ENCODE measurements at regions not wholly inside any gene's neighbourhood (a gene's known extent, or its start where the extent isn't known, plus 50 kb on each side); places are given as distances from the start of the nearest gene placed in this dataset.
A peak's percentile ranks its signal among the peaks of the same experiment; 100 is the strongest.

DNA sequence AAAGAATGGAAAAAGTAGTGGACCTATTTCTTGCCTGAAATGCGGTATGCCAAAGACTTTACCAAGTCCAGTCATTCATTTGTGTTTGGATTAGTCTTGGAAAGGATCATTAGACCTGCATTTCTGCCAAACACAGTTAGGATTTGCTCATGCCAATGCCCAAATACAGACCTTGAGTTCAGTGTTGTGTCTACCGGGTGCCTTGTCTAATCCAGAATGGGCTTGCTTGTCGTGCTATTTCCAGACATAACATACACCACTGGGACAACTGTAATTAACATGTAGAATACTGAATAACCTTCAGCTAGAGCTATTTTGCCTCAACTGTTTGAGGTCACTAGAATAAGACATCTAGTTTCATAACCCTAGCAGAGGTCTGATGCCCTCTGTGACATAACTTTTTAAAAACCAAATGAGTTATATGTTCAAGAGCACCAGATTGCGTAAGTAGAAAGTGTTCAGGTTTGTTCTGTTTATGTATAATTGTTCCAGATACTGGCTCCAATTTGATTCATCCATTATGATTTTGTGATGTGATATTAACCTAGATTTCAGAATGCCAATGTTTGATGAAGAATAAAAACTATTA, 145.3 kb upstream of the DPH6 start:
- DNase-seq (ENCODE audit: low spot score) = no peak
- no peaks in the 10 kb centered on the region for H3K27me3 Mint-ChIP-seq (ENCODE audit: unreplicated experiment)
- no peaks in the 10 kb centered on the region for H3K36me3 Mint-ChIP-seq (ENCODE audit: low read depth, unreplicated experiment)
- H3K27ac Mint-ChIP-seq (ENCODE audit: unreplicated experiment) = peak overlapping the region; percentile 86
- no peaks in the 10 kb centered on the region for H3K9me3 Mint-ChIP-seq (ENCODE audit: unreplicated experiment)
- H3K4me3 Mint-ChIP-seq (ENCODE audit: unreplicated experiment) = no peak overlapping the region
- TF ChIP-seq, protein P1, sequence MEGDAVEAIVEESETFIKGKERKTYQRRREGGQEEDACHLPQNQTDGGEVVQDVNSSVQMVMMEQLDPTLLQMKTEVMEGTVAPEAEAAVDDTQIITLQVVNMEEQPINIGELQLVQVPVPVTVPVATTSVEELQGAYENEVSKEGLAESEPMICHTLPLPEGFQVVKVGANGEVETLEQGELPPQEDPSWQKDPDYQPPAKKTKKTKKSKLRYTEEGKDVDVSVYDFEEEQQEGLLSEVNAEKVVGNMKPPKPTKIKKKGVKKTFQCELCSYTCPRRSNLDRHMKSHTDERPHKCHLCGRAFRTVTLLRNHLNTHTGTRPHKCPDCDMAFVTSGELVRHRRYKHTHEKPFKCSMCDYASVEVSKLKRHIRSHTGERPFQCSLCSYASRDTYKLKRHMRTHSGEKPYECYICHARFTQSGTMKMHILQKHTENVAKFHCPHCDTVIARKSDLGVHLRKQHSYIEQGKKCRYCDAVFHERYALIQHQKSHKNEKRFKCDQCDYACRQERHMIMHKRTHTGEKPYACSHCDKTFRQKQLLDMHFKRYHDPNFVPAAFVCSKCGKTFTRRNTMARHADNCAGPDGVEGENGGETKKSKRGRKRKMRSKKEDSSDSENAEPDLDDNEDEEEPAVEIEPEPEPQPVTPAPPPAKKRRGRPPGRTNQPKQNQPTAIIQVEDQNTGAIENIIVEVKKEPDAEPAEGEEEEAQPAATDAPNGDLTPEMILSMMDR (IDR thresholded peaks at IDR 0.05; ENCODE audit: unreplicated experiment) = no peak
- peaks cover 29% of the 10 kb centered on the region for H3K4me1 Mint-ChIP-seq (ENCODE audit: unreplicated experiment)

DNA sequence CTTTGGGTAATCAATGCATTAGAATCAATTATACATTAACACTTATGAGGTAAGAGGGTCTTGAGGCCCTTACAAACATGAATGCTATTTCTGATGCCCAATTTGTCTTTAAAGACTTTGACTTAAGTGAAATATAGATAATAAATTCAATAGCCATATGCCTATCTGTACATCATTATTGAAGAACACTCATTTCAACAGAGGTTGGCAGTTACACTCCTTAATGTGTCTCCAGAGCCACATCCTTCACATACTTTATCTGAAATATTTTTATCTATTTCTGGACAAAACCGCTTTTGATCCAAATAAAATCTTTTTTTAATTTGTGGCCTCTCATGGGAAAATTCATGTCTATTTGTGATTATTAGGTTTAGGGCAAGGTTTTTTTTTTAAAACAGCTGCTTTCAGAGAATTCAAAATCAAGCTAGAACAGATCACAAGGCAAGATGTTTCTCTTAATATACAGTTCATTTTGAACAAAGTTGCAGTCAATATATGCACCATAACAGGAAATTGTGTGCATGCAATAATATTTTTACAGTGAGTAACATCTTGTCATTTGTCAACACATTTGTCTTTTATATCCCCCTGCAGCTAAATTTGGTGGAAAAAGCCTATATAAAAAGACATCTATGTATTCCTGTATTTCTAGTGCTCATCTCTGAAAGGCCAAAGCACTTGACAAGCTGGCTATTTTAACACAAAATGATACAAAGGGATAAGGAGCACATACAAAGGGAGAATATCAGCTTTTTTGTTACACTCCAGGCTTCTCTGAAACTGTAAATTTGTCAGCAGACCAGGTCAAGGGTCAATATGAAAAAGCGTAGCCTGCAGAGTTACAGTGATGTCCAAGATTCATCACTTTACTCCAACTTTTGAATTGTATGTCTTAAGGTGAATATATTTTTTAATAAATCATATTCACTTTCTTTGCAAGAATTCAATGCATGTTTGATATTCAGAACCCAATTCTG, 146.2 kb upstream of the DPH6 start:
- H3K27ac Mint-ChIP-seq (ENCODE audit: unreplicated experiment) = no peak overlapping the region
- no peak overlapping the region for H3K4me3 Mint-ChIP-seq (ENCODE audit: unreplicated experiment)
- H3K9me3 Mint-ChIP-seq (ENCODE audit: unreplicated experiment) = no peaks in the 10 kb centered on the region
- TF ChIP-seq, protein P1 (IDR thresholded peaks at IDR 0.05; ENCODE audit: unreplicated experiment) = no peak
- no peak for DNase-seq (ENCODE audit: low spot score)
- peaks cover 37% of the 10 kb centered on the region for H3K4me1 Mint-ChIP-seq (ENCODE audit: unreplicated experiment)
- H3K27me3 Mint-ChIP-seq (ENCODE audit: unreplicated experiment) = no peaks in the 10 kb centered on the region
- no peaks in the 10 kb centered on the region for H3K36me3 Mint-ChIP-seq (ENCODE audit: low read depth, unreplicated experiment)

DNA sequence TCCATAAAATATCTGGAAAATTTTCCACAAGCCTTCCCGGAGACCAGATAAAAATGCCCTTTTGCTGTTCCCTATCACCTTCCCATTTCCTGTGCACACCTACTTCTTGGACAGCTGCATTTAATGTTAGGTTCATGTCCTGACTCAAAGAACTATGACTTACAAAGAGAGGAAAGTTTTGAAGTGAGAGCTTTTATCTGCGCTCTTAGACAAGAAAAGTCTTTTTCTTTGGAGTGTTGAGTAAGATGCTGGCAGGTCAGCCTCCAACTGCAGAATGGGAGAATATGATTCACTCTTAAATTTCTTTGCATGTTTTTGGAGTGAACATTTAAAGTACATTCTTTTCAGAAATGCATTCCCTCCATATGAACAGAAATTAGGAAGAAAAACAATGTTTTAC, 147.3 kb upstream of the DPH6 start:
- Mint-ChIP-seq H3K36me3 (ENCODE audit: low read depth, unreplicated experiment) (no peaks in the 10 kb centered on the region), H3K27me3 (ENCODE audit: unreplicated experiment) (peaks cover 3% of the 10 kb centered on the region), H3K4me3 (ENCODE audit: unreplicated experiment) (no peak overlapping the region), H3K4me1 (ENCODE audit: unreplicated experiment) (peaks cover 46% of the 10 kb centered on the region), H3K9me3 (ENCODE audit: unreplicated experiment) (no peaks in the 10 kb centered on the region), H3K27ac (ENCODE audit: unreplicated experiment) (no peak overlapping the region)
- TF ChIP-seq, protein P1 (IDR thresholded peaks at IDR 0.05; ENCODE audit: unreplicated experiment) = no peak
- no peak for DNase-seq (ENCODE audit: low spot score)

DNA sequence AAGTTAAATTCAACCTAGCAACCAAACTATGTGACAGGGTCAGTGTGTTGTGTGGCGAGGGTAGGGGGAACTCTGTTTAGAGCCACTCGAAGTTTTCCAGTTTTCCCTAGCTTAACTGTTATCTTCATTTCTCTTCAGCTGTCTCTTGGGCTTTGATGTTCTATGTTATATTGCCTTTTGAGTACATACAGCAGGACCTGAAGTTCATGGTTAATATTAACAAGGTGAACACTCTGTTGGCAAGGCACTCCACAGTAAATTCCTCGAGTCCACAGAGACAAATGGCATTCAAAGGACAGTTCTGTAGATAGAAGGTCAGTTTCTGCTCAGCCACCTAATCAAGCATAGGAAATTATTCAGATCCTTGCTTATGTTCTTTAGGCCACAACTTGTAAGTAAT, 147.9 kb upstream of the DPH6 start:
- Mint-ChIP-seq H3K4me1 (ENCODE audit: unreplicated experiment) (peaks cover 51% of the 10 kb centered on the region), H3K9me3 (ENCODE audit: unreplicated experiment) (no peaks in the 10 kb centered on the region), H3K36me3 (ENCODE audit: low read depth, unreplicated experiment) (no peaks in the 10 kb centered on the region), H3K27me3 (ENCODE audit: unreplicated experiment) (peaks cover 3% of the 10 kb centered on the region), H3K4me3 (ENCODE audit: unreplicated experiment) (no peak overlapping the region), H3K27ac (ENCODE audit: unreplicated experiment) (no peak overlapping the region)
- DNase-seq (ENCODE audit: low spot score) = no peak
- TF ChIP-seq, protein P1 (IDR thresholded peaks at IDR 0.05; ENCODE audit: unreplicated experiment) = no peak

DNA sequence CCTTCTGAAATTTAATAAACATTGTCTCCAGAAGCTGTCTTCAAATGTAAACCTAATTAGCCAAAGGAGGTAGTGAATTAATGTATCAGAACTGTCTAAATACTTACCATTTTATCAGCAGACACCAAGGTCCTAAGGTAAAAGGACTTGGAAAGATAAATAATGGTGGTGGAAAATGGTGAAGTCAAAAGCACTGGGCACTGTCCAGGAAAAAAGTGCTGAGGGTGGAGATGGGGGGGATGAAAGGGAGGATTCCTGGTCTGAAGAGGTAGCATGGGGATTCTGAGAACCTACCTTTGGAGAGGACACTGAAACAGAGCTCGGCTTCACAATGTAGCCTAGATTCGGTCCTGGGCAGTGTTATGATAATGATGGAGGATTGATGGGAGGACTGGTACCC, 149.0 kb upstream of the DPH6 start:
- Mint-ChIP-seq H3K27ac (ENCODE audit: unreplicated experiment) (no peak overlapping the region), H3K36me3 (ENCODE audit: low read depth, unreplicated experiment) (no peaks in the 10 kb centered on the region), H3K27me3 (ENCODE audit: unreplicated experiment) (peaks cover 3% of the 10 kb centered on the region), H3K9me3 (ENCODE audit: unreplicated experiment) (no peaks in the 10 kb centered on the region), H3K4me1 (ENCODE audit: unreplicated experiment) (peaks cover 56% of the 10 kb centered on the region), H3K4me3 (ENCODE audit: unreplicated experiment) (no peak overlapping the region)
- DNase-seq (ENCODE audit: low spot score) = no peak
- TF ChIP-seq, protein P1 (IDR thresholded peaks at IDR 0.05; ENCODE audit: unreplicated experiment) = no peak
